ENCODE measurements at regions not wholly inside any gene's neighbourhood (a gene's known extent, or its start where the extent isn't known, plus 50 kb on each side); places are given as distances from the start of the nearest gene placed in this dataset.

GRCh38 chr22:23388517-23388890 is 191.6 kb downstream of the IGLL1 start:
- ChIA-PET POLR2A (no interaction called here), RAD21 (ENCODE audit: low non-redundant PET in 1 of 2, low total read pairs in 2 of 2, uncharacterized antibody in 2 of 2, unreplicated experiment in 2 of 2) (no interaction called here), CTCF (interaction anchor here (2.4 kb wide), 1 partner anchor 12 kb away, joined by 9 read pairs; no protein-coding TSS in a partner anchor)
- Histone ChIP-seq H3K9ac (ENCODE audit: low read length) (no peak overlapping the region), H3K36me3 (ENCODE audit: control insufficient read depth in 1 of 2, insufficient read depth in 2 of 2, low read length in 2 of 2) (no peaks in the 10 kb centered on the region), H3K27ac (ENCODE audit: low read depth, low read length) (no peak overlapping the region), H3K27me3 (ENCODE audit: insufficient read depth, low read length) (no peaks in the 10 kb centered on the region), H3K4me1 (ENCODE audit: control insufficient read depth in 1 of 2, insufficient read depth in 2 of 2, low read length in 2 of 2) (no peaks in the 10 kb centered on the region), H3K4me2 (ENCODE audit: low read length) (no peak overlapping the region), H3K4me3 (replicated peaks in 1 of 2; ENCODE audit: low read depth in 1 of 2, low read length in 2 of 2) (no peak overlapping the region), H2AFZ (ENCODE audit: low read depth, low read length, poor library complexity, severe bottlenecking) (no peak overlapping the region), H4K20me1 (ENCODE audit: insufficient read depth) (no peaks in the 10 kb centered on the region), H3K9me3 (ENCODE audit: control insufficient read depth in 1 of 2, insufficient read depth in 1 of 2, low read depth in 1 of 2, low read length in 2 of 2) (no peaks in the 10 kb centered on the region), H3K79me2 (ENCODE audit: insufficient read depth, low read length) (no peaks in the 10 kb centered on the region), H3K9me2 (ENCODE audit: insufficient read depth) (no peaks in the 10 kb centered on the region)
- ATAC-seq (no peak), DNase-seq (ENCODE audit: low read depth, low spot score) (no peak)
- TF ChIP-seq, protein P1, sequence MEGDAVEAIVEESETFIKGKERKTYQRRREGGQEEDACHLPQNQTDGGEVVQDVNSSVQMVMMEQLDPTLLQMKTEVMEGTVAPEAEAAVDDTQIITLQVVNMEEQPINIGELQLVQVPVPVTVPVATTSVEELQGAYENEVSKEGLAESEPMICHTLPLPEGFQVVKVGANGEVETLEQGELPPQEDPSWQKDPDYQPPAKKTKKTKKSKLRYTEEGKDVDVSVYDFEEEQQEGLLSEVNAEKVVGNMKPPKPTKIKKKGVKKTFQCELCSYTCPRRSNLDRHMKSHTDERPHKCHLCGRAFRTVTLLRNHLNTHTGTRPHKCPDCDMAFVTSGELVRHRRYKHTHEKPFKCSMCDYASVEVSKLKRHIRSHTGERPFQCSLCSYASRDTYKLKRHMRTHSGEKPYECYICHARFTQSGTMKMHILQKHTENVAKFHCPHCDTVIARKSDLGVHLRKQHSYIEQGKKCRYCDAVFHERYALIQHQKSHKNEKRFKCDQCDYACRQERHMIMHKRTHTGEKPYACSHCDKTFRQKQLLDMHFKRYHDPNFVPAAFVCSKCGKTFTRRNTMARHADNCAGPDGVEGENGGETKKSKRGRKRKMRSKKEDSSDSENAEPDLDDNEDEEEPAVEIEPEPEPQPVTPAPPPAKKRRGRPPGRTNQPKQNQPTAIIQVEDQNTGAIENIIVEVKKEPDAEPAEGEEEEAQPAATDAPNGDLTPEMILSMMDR (IDR thresholded peaks at IDR 0.05 in 2 of 3, conservative IDR thresholded peaks at IDR 0.05 in 1 of 3; ENCODE audit: borderline replicate concordance in 1 of 3, insufficient read depth in 1 of 3, low read depth in 2 of 3, low read length in 2 of 3) = no peak
- no peak for TF ChIP-seq CEBPB (IDR thresholded peaks at IDR 0.05; ENCODE audit: low read depth)
- no peak for TF ChIP-seq SIN3A (IDR thresholded peaks at IDR 0.05; ENCODE audit: low read depth)
- TF ChIP-seq ZBTB33 (IDR thresholded peaks at IDR 0.05; ENCODE audit: extremely low read depth, insufficient replicate concordance, low read length) = no peak
- TF ChIP-seq EGR1 (IDR thresholded peaks at IDR 0.05; ENCODE audit: low read depth) = no peak
- TF ChIP-seq ZNF274 (IDR thresholded peaks at IDR 0.05; ENCODE audit: low read depth, low read length) = no peak
- no peak for TF ChIP-seq TCF7L2 (IDR thresholded peaks at IDR 0.05; ENCODE audit: borderline replicate concordance, extremely low read depth, insufficient read depth, insufficient read length)
- TF ChIP-seq EZH2phosphoT487 (IDR thresholded peaks at IDR 0.05; ENCODE audit: borderline replicate concordance) = no peak
- no peak for TF ChIP-seq ATF3 (IDR thresholded peaks at IDR 0.05)
- no peak for TF ChIP-seq ZFX (IDR thresholded peaks at IDR 0.05)
- no peak for TF ChIP-seq RAD21 (IDR thresholded peaks at IDR 0.05; ENCODE audit: low read depth)
- TF ChIP-seq CBX3 (IDR thresholded peaks at IDR 0.05; ENCODE audit: low read depth) = no peak
- intact Hi-C loops (cut with micrococcal nuclease) = loop anchor here (5.0 kb wide), 1 partner anchor 211 kb away; no protein-coding TSS in a partner anchor
- no TSS peak for BruUV-seq (replicated peaks)
